ENCODE measurements at regions not wholly inside any gene's neighbourhood (a gene's known extent, or its start where the extent isn't known, plus 50 kb on each side); places are given as distances from the start of the nearest gene placed in this dataset.

GRCh38 chr20:11043001-11043400, 369.2 kb upstream of the JAG1 start:
- Histone ChIP-seq H3K9me3 (ENCODE audit: control insufficient read depth in 1 of 2, insufficient read depth in 1 of 2, low read depth in 1 of 2, low read length in 2 of 2) (no peaks in the 10 kb centered on the region), H3K79me2 (ENCODE audit: insufficient read depth, low read length) (no peaks in the 10 kb centered on the region), H2AFZ (ENCODE audit: low read depth, low read length, poor library complexity, severe bottlenecking) (no peak overlapping the region), H3K36me3 (ENCODE audit: control insufficient read depth in 1 of 2, insufficient read depth in 2 of 2, low read length in 2 of 2) (no peaks in the 10 kb centered on the region), H4K20me1 (ENCODE audit: insufficient read depth) (no peaks in the 10 kb centered on the region), H3K27me3 (ENCODE audit: insufficient read depth, low read length) (no peaks in the 10 kb centered on the region), H3K4me2 (ENCODE audit: low read length) (no peak overlapping the region), H3K9ac (ENCODE audit: low read length) (no peak overlapping the region), H3K27ac (ENCODE audit: low read depth, low read length) (no peak overlapping the region), H3K4me1 (ENCODE audit: control insufficient read depth in 1 of 2, insufficient read depth in 2 of 2, low read length in 2 of 2) (no peaks in the 10 kb centered on the region; a peak in 1 of 4 replicates), H3K9me2 (ENCODE audit: insufficient read depth) (no peaks in the 10 kb centered on the region), H3K4me3 (replicated peaks in 1 of 2; ENCODE audit: low read depth in 1 of 2, low read length in 2 of 2) (no peak overlapping the region)
- DNase-seq (ENCODE audit: low read depth, low spot score): no peak
- RAD21 ChIA-PET (ENCODE audit: low non-redundant PET in 1 of 2, low total read pairs in 2 of 2, uncharacterized antibody in 2 of 2, unreplicated experiment in 2 of 2): no interaction called here
- no peak for ATAC-seq
- TF ChIP-seq SRF (IDR thresholded peaks at IDR 0.05; ENCODE audit: low read depth) (no peak), EGR1 (IDR thresholded peaks at IDR 0.05; ENCODE audit: low read depth) (no peak), CBX3 (IDR thresholded peaks at IDR 0.05; ENCODE audit: low read depth) (no peak), ZNF274 (IDR thresholded peaks at IDR 0.05; ENCODE audit: low read depth, low read length) (no peak), JUND (IDR thresholded peaks at IDR 0.05) (no peak), RAD21 (IDR thresholded peaks at IDR 0.05; ENCODE audit: low read depth) (no peak), CEBPB (IDR thresholded peaks at IDR 0.05; ENCODE audit: low read depth) (no peak)
- TF ChIP-seq, protein P1, sequence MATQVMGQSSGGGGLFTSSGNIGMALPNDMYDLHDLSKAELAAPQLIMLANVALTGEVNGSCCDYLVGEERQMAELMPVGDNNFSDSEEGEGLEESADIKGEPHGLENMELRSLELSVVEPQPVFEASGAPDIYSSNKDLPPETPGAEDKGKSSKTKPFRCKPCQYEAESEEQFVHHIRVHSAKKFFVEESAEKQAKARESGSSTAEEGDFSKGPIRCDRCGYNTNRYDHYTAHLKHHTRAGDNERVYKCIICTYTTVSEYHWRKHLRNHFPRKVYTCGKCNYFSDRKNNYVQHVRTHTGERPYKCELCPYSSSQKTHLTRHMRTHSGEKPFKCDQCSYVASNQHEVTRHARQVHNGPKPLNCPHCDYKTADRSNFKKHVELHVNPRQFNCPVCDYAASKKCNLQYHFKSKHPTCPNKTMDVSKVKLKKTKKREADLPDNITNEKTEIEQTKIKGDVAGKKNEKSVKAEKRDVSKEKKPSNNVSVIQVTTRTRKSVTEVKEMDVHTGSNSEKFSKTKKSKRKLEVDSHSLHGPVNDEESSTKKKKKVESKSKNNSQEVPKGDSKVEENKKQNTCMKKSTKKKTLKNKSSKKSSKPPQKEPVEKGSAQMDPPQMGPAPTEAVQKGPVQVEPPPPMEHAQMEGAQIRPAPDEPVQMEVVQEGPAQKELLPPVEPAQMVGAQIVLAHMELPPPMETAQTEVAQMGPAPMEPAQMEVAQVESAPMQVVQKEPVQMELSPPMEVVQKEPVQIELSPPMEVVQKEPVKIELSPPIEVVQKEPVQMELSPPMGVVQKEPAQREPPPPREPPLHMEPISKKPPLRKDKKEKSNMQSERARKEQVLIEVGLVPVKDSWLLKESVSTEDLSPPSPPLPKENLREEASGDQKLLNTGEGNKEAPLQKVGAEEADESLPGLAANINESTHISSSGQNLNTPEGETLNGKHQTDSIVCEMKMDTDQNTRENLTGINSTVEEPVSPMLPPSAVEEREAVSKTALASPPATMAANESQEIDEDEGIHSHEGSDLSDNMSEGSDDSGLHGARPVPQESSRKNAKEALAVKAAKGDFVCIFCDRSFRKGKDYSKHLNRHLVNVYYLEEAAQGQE (IDR thresholded peaks at IDR 0.05; ENCODE audit: low read depth): no peak
- POLR2A ChIA-PET: no interaction called here
- no TSS peak for BruUV-seq (replicated peaks)
- intact Hi-C loops (cut with micrococcal nuclease): no loop called here
- CTCF ChIA-PET: no interaction called here

GRCh38 chr20:11044561-11044960, 370.8 kb upstream of the JAG1 start:
- Histone ChIP-seq H3K9me3 (ENCODE audit: control insufficient read depth in 1 of 2, insufficient read depth in 1 of 2, low read depth in 1 of 2, low read length in 2 of 2) (no peaks in the 10 kb centered on the region), H2AFZ (ENCODE audit: low read depth, low read length, poor library complexity, severe bottlenecking) (no peak overlapping the region), H3K27ac (ENCODE audit: low read depth, low read length) (no peak overlapping the region), H3K9ac (ENCODE audit: low read length) (no peak overlapping the region), H3K79me2 (ENCODE audit: insufficient read depth, low read length) (no peaks in the 10 kb centered on the region), H4K20me1 (ENCODE audit: insufficient read depth) (no peaks in the 10 kb centered on the region), H3K4me2 (ENCODE audit: low read length) (no peak overlapping the region), H3K4me3 (replicated peaks in 1 of 2; ENCODE audit: low read depth in 1 of 2, low read length in 2 of 2) (no peak overlapping the region), H3K4me1 (ENCODE audit: control insufficient read depth in 1 of 2, insufficient read depth in 2 of 2, low read length in 2 of 2) (no peaks in the 10 kb centered on the region; a peak in 1 of 4 replicates), H3K9me2 (ENCODE audit: insufficient read depth) (no peaks in the 10 kb centered on the region), H3K36me3 (ENCODE audit: control insufficient read depth in 1 of 2, insufficient read depth in 2 of 2, low read length in 2 of 2) (no peaks in the 10 kb centered on the region), H3K27me3 (ENCODE audit: insufficient read depth, low read length) (no peaks in the 10 kb centered on the region)
- no TSS peak for BruUV-seq (replicated peaks)
- no peak for DNase-seq (ENCODE audit: low read depth, low spot score)
- ChIA-PET POLR2A (no interaction called here), RAD21 (ENCODE audit: low non-redundant PET in 1 of 2, low total read pairs in 2 of 2, uncharacterized antibody in 2 of 2, unreplicated experiment in 2 of 2) (no interaction called here), CTCF (no interaction called here)
- ATAC-seq: no peak
- intact Hi-C loops (cut with micrococcal nuclease): no loop called here
- TF ChIP-seq EZH2 (IDR thresholded peaks at IDR 0.05) (no peak), SRF (IDR thresholded peaks at IDR 0.05; ENCODE audit: low read depth) (no peak), SP1 (IDR thresholded peaks at IDR 0.05; ENCODE audit: low read depth) (no peak), CEBPB (IDR thresholded peaks at IDR 0.05; ENCODE audit: low read depth) (no peak), ZBTB33 (IDR thresholded peaks at IDR 0.05; ENCODE audit: extremely low read depth, insufficient replicate concordance, low read length) (no peak), FOSL1 (IDR thresholded peaks at IDR 0.05; ENCODE audit: low read depth) (no peak), EZH2phosphoT487 (IDR thresholded peaks at IDR 0.05; ENCODE audit: borderline replicate concordance) (no peak), YY1 (IDR thresholded peaks at IDR 0.05; ENCODE audit: extremely low read depth, insufficient replicate concordance, low read depth, low read length) (no peak), EGR1 (IDR thresholded peaks at IDR 0.05; ENCODE audit: low read depth) (no peak), ATF3 (IDR thresholded peaks at IDR 0.05) (no peak), ELF1 (IDR thresholded peaks at IDR 0.05; ENCODE audit: borderline replicate concordance, low read depth) (no peak), ZFX (IDR thresholded peaks at IDR 0.05) (no peak), CBX3 (IDR thresholded peaks at IDR 0.05; ENCODE audit: low read depth) (no peak), POLR2A (IDR thresholded peaks at IDR 0.05; ENCODE audit: borderline replicate concordance, extremely low read depth, insufficient read depth, insufficient read length) (no peak)
